GM08714 (cell line): ENCODE measurements at regions not wholly inside any gene's neighbourhood (a gene's known extent, or its start where the extent isn't known, plus 50 kb on each side); places are given as distances from the start of the nearest gene placed in this dataset.

Source experiments
- H3K4me3 ChIP-seq: fragments of 200-500 bp; sonication (Bioruptor generic); 2 replicates; pipeline ENCODE4 v1.5.1; 2014; ENCODE audit warnings: mild to moderate bottlenecking, low read length, inconsistent platforms
- ZNF274 ChIP-seq: IDR thresholded peaks from 2 replicates; pipeline ENCODE4 v1.6.1; 2012; ENCODE audit warnings: mild to moderate bottlenecking, low read depth, low read length

GRCh38 chr4:26028133-26028792, 114.2 kb downstream of the SMIM20 start:
- H3K4me3 ChIP-seq, result no peak overlapping the region
- no peak for TF ChIP-seq ZNF274

DNA sequence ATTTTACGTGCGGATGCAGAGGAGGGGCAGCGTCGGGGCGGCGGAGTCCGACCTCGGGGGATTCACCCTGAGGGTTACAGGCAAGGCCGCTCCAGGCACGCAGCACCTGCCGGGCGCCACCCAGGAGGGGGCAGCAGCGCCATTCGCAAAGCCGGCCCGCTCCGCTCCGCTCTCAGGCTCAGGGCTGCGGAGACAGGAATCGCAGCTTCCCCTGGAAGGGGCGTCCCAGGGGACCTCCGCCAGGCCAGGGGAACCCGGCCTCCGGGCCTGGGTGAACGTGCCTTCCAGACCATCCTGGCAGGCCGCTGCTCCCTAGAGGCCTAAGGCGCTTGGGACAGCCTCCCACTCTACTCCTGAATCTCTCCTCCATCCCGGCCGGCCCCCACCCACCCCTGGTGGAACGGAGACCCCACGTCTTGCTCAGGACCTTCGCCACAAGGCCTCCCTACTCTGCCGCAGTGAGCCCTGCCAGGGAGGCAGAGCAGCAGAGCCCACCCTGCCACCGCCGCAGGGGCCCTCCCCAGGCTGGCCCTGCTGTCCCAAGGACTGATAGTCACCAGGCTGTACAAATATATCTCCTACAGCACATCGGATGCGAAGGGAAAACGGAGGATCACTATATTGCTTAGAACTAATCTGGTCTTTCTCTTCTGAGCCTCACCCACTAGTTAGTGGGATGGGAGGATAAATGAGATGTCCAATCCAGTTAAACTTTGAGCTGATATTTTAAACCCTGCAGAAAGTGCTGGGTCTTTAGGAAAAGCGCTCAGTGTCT, 115.0 kb downstream of the SMIM20 start:
- no peak for TF ChIP-seq ZNF274
- H3K4me3 ChIP-seq, result no peak overlapping the region

- no peak for TF ChIP-seq ZNF274
- H3K4me3 ChIP-seq, result no peak overlapping the region
Observed at GRCh38 chr4:26029568-26030131, 115.6 kb downstream of the SMIM20 start.

DNA sequence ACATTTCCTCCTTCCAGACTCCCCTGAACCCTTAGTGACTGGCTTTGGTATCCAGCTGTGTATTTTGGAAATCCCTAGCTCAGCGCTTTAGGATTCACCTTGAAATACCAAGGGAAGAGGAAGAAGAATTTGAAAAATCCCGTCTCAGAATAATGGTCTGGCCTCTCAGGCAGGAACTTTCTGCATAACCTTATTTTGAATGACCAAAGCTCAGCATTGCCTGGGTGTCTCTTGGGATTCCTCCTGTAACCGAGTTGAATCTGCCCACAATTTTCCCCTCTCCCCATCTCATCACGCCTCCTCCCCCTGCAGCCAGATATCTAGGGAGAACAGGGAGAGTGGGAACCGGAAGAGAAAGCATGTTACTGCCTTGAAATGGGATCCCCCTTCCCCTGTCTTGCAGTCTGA, 116.2 kb downstream of the SMIM20 start:
- no peak overlapping the region for H3K4me3 ChIP-seq
- TF ChIP-seq ZNF274, result no peak

DNA sequence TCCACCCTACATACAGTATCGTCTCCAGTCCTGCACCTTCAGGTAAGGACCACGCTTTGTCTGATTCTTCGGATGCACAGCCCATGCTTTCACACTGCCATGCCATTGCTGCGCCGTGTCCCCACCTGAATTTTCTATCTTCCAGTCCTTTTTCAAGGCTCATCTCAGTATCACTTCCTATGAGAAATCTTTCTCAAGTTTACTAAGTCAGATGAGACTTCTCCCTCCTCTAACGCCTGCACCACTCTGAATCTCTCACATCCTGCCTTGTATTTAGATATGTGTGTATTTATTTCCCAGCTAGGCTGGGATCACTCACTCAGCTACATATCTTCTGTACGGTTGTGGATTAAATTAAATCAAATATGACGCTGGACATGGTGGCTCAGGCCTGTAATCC, 116.8 kb downstream of the SMIM20 start:
- TF ChIP-seq ZNF274, result no peak
- no peak overlapping the region for H3K4me3 ChIP-seq

DNA sequence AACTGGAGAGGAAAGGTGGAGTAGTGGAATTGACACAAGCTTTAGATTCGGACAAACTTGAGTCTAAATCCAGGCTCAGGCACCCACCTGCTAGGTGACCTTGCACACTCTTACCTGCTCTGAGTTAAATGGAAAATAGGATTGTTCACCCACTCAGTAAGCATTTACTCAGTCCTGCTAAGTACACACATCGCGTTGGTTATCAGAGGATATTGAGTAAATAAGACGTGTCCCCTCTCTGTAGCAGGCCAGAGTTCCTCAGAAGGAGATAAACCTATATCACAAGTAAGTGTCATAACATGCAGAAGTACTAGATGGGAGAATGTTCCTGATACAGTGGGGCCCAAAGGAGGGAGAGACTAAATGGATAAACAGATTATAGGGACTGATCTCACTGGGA, 117.7 kb downstream of the SMIM20 start:
- TF ChIP-seq ZNF274, result no peak
- H3K4me3 ChIP-seq, result no peak overlapping the region

DNA sequence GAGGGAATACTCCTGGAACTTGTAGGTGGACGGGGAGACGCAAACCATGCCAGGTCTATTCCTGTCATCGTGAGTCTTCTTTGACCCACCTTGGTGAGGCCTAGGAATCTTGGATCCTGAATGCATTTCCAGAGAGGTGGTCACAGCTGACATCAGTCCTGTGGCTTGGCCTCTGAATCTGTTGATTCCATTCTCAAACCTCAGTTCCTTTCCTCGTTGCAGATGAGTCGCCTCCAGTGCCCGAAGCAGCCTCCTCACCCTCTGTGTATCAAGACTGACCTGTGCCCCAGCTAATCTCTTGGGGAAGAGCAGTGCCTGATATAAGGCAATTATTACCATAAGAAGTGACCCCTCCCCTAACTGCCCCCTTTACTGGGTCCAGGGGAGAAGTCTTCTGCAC, 118.1 kb downstream of the SMIM20 start:
- no peak overlapping the region for H3K4me3 ChIP-seq
- no peak for TF ChIP-seq ZNF274

DNA sequence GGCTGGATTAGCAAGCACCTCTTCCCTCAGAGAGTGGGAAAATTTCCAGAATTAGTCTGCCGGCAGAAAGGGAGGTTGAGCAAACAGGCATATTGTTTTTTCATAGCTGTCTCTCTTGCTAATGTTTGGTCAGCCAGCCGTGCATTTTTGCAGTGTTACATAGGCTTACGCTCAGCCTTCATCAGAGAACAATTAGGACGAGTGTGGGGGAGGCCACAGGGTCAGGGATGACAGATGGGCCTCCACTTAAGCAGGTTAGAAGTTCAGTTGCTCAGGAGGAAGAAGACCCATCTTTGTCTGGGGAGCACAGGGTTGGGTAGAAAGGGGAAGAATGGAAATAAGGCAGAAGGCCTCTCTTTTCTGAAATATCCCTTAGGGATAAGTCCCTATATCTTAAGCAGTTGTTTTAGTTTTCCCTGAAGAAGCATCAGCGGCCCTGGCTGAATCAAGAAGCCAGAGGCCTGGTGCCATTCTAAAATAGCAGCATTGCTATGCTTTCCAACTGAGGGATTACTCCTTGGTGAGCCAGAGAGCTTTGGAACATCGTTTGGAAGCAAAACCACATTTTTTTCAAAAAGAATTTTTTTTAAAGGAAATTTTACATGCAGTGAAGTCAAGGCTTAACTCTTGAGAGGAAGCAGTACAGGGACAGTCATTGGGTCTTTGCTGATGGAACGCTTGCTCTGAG, 118.8 kb downstream of the SMIM20 start:
- TF ChIP-seq ZNF274, result no peak
- no peak overlapping the region for H3K4me3 ChIP-seq

- TF ChIP-seq ZNF274, result no peak
- no peak overlapping the region for H3K4me3 ChIP-seq
Observed at GRCh38 chr4:26033389-26033788, 119.4 kb downstream of the SMIM20 start.

DNA sequence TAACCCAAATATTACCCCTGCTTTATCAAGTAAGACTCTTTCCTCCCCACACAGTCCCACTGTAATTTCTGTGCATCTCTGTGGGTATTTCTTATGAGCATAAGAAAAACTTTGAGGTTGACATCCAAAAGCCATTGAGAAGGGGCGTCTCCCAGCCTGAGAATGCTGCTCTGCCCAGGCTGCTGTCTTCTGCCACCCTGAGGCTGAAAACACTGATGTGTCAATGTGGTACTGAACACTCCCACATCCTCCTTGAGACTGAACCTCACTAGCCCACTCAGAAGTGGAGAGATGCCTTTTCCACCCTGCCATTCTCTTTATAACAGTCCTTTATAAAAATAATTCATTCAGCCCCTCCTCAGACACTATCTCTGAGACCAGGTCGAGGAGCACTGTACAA, 120.8 kb downstream of the SMIM20 start:
- TF ChIP-seq ZNF274, result no peak
- H3K4me3 ChIP-seq, result no peak overlapping the region

DNA sequence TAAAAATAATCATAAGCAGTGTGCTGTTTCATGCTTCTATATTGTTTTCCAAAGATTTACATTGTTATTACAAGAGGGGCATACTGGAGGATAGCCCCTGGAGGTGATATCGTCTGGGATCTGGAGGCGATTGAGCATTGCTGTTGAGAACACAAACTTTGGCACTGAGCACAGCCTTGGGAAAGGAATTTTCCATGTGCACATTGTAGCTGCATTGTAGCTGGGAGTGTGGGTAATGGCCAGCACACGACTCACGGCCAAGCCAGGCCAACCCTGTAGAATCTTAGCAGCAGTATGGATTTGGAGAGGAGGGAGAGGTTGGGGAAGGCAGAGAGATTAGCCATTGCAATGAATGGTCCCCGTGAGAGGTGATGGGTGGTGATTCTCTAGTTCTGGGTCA, 121.9 kb downstream of the SMIM20 start:
- TF ChIP-seq ZNF274, result no peak
- no peak overlapping the region for H3K4me3 ChIP-seq

GRCh38 chr4:26039639-26040359, 125.8 kb downstream of the SMIM20 start:
- no peak for TF ChIP-seq ZNF274
- no peak overlapping the region for H3K4me3 ChIP-seq

- TF ChIP-seq ZNF274, result no peak
Observed at GRCh38 chr4:26044524-26044923, 130.5 kb downstream of the SMIM20 start.

DNA sequence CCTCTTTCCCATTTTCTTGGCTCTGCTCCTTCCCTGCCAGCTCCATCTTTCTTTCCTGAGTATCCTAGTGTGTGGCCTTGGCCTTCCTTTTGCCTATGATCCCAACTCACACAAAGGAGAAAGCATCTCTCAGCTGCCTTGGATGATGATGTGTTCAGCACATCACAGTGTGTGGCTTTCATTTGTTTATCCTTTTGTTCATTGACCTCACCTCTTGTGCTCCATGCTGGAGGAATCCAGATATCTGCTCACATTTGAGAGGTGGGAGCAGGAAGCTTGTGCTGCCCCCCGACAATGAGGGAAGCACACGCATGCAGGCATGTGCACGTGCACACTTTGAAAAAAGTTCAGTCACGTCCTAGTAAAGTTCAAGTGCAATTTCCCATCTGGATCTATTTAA, 131.0 kb downstream of the SMIM20 start:
- no peak overlapping the region for H3K4me3 ChIP-seq
- TF ChIP-seq ZNF274, result no peak

More at GRCh38 chr4:26044524-26044923, 130.5 kb downstream of the SMIM20 start:
- H3K4me3 ChIP-seq, result no peak overlapping the region
